Posterior cingulate gyrus (tissue), 11 donors: ENCODE measurements at regions not wholly inside any gene's neighbourhood (a gene's known extent, or its start where the extent isn't known, plus 50 kb on each side); places are given as distances from the start of the nearest gene placed in this dataset.
"Not testable (repeated sequence)": the region's sequence is repeated elsewhere in the genome, so short reads cannot be mapped to it uniquely, and the experiment has no call there.

Source experiments
- DNase-seq, 10 donors: peaks; one replicate each; pipeline versions ENCODE4 v3.0.0 to v3.0.0-alpha.2; 2020 to 2021; ENCODE audit warnings: mixed read lengths in 3 of 10
- intact Hi-C: fragments of 100-400 bp; cut with DNase I; formaldehyde crosslinking; loops from one replicate; pipeline ENCODE4 v1.15.1; 2023

- intact Hi-C loops: not testable (repeated sequence)
- DNase-seq: peak in 2 of 10 donors; percentile 58 to 63
Observed at GRCh38 chr9:117851836-117852461, 147.7 kb downstream of the TLR4 start.

- no peak for DNase-seq
- intact Hi-C loops: no loop called here
Observed at GRCh38 chr9:117858561-117858960, 154.4 kb downstream of the TLR4 start.

- intact Hi-C loops: no loop called here
- no peak for DNase-seq
Observed at GRCh38 chr9:117860849-117861248, 156.6 kb downstream of the TLR4 start.

- DNase-seq: no peak
- intact Hi-C loops: no loop called here
Observed at GRCh38 chr9:117864385-117865057, 160.3 kb downstream of the TLR4 start.

- intact Hi-C loops: no loop called here
- no peak for DNase-seq
Observed at GRCh38 chr9:117868594-117868993, 164.4 kb downstream of the TLR4 start.

GRCh38 chr9:117869287-117869686 is 165.1 kb downstream of the TLR4 start:
- intact Hi-C loops: no loop called here
- no peak for DNase-seq

- intact Hi-C loops: no loop called here
- no peak for DNase-seq
Observed at GRCh38 chr9:117869712-117870111, 165.5 kb downstream of the TLR4 start.

- intact Hi-C loops: no loop called here
- DNase-seq: no peak
Observed at GRCh38 chr9:117873664-117874063, 169.5 kb downstream of the TLR4 start.

- intact Hi-C loops: no loop called here
- DNase-seq: no peak
Observed at GRCh38 chr9:117875886-117876285, 171.7 kb downstream of the TLR4 start.

GRCh38 chr9:117882171-117882570 is 178.0 kb downstream of the TLR4 start:
- DNase-seq: no peak
- intact Hi-C loops: no loop called here

GRCh38 chr9:117886616-117887015 is 182.4 kb downstream of the TLR4 start:
- intact Hi-C loops: no loop called here
- no peak for DNase-seq

- DNase-seq: no peak
- intact Hi-C loops: no loop called here
Observed at GRCh38 chr9:117887383-117887782, 183.2 kb downstream of the TLR4 start.

- DNase-seq: no peak
- intact Hi-C loops: no loop called here
Observed at GRCh38 chr9:117887941-117888340, 183.7 kb downstream of the TLR4 start.

- intact Hi-C loops: no loop called here
- no peak for DNase-seq
Observed at GRCh38 chr9:117903453-117903852, 199.2 kb downstream of the TLR4 start.

GRCh38 chr9:117906763-117907162 is 202.6 kb downstream of the TLR4 start:
- intact Hi-C loops: no loop called here
- DNase-seq: no peak

- DNase-seq: no peak
- intact Hi-C loops: no loop called here
Observed at GRCh38 chr9:117907420-117907819, 203.2 kb downstream of the TLR4 start.

GRCh38 chr9:117916291-117916690 is 212.1 kb downstream of the TLR4 start:
- no peak for DNase-seq
- intact Hi-C loops: no loop called here

GRCh38 chr9:117917873-117918272 is 213.7 kb downstream of the TLR4 start:
- no peak for DNase-seq
- intact Hi-C loops: no loop called here

GRCh38 chr9:117919538-117919937 is 215.3 kb downstream of the TLR4 start:
- intact Hi-C loops: no loop called here
- no peak for DNase-seq

GRCh38 chr9:117926031-117926658 is 221.9 kb downstream of the TLR4 start:
- intact Hi-C loops: no loop called here
- no peak for DNase-seq

GRCh38 chr9:117927354-117927753 is 223.2 kb downstream of the TLR4 start:
- intact Hi-C loops: no loop called here
- peak in 1 of 10 donors; percentile 42 for DNase-seq

- DNase-seq: peak in 1 of 10 donors; percentile 33
- intact Hi-C loops: no loop called here
Observed at GRCh38 chr9:117929868-117930267, 225.7 kb downstream of the TLR4 start.
